ENCODE measurements at regions not wholly inside any gene's neighbourhood (a gene's known extent, or its start where the extent isn't known, plus 50 kb on each side); places are given as distances from the start of the nearest gene placed in this dataset.

- TF ChIP-seq CTCF (IDR thresholded peaks at IDR 0.05) (no peak), POLR2A (IDR thresholded peaks at IDR 0.05) (no peak), EP300 (IDR thresholded peaks at IDR 0.05) (no peak)
Observed at GRCh38 chr12:125214289-125214688, 149.1 kb downstream of the AACS start.

Data from stomach (tissue), 4 donors.